NCI-H526 treated with DMSO at 0.1 percent for 48 hours (cell line): ENCODE measurements at regions not wholly inside any gene's neighbourhood (a gene's known extent, or its start where the extent isn't known, plus 50 kb on each side); places are given as distances from the start of the nearest gene placed in this dataset.
A peak's percentile ranks its signal among the peaks of the same experiment; 100 is the strongest.

Experiments used
- DNase-seq: peaks from one replicate; lab custom pipeline; 2025; lab: John Stamatoyannopoulos, UW

GRCh38 chr10:10213237-10213636 lies 804.4 kb upstream of the CELF2 start:
- DNase-seq = no peak

- DNase-seq = no peak
Measured at GRCh38 chr10:10222304-10222841, 795.3 kb upstream of the CELF2 start.

GRCh38 chr10:10223131-10223530 lies 794.5 kb upstream of the CELF2 start:
- DNase-seq = no peak

GRCh38 chr10:10225136-10225676 lies 792.5 kb upstream of the CELF2 start:
- no peak for DNase-seq

- DNase-seq = no peak
Measured at GRCh38 chr10:10233229-10233628, 784.4 kb upstream of the CELF2 start.

- no peak for DNase-seq
Measured at GRCh38 chr10:10235003-10235402, 782.7 kb upstream of the CELF2 start.

- DNase-seq = no peak
Measured at GRCh38 chr10:10247585-10247984, 770.1 kb upstream of the CELF2 start.

- DNase-seq = no peak
Measured at GRCh38 chr10:10256860-10257259, 760.8 kb upstream of the CELF2 start.

GRCh38 chr10:10259013-10259412 lies 758.7 kb upstream of the CELF2 start:
- DNase-seq = no peak

- no peak for DNase-seq
Measured at GRCh38 chr10:10270126-10271050, 747.3 kb upstream of the CELF2 start.

- DNase-seq = no peak
Measured at GRCh38 chr10:10271639-10272192, 746.0 kb upstream of the CELF2 start.

GRCh38 chr10:10273661-10274060 lies 744.0 kb upstream of the CELF2 start:
- DNase-seq = no peak

GRCh38 chr10:10279906-10280305 lies 737.8 kb upstream of the CELF2 start:
- DNase-seq = no peak

- no peak for DNase-seq
Measured at GRCh38 chr10:10292501-10292900, 725.2 kb upstream of the CELF2 start.

- no peak for DNase-seq
Measured at GRCh38 chr10:10293041-10293440, 724.6 kb upstream of the CELF2 start.

- peak; percentile 63 for DNase-seq
Measured at GRCh38 chr10:10293481-10293951, 724.2 kb upstream of the CELF2 start.

GRCh38 chr10:10294184-10294880 lies 723.3 kb upstream of the CELF2 start:
- no peak for DNase-seq

GRCh38 chr10:10294881-10295529 lies 722.7 kb upstream of the CELF2 start:
- no peak for DNase-seq

GRCh38 chr10:10295537-10295936 lies 722.1 kb upstream of the CELF2 start:
- DNase-seq = no peak

GRCh38 chr10:10302689-10303088 lies 715.0 kb upstream of the CELF2 start:
- no peak for DNase-seq

GRCh38 chr10:10307036-10307435 lies 710.6 kb upstream of the CELF2 start:
- DNase-seq = no peak

GRCh38 chr10:10307551-10307950 lies 710.1 kb upstream of the CELF2 start:
- no peak for DNase-seq
